NCI-H524 treated with DMSO at 0.1 percent for 48 hours (cell line): ENCODE measurements at regions not wholly inside any gene's neighbourhood (a gene's known extent, or its start where the extent isn't known, plus 50 kb on each side); places are given as distances from the start of the nearest gene placed in this dataset.
"Not testable (repeated sequence)": the region's sequence is repeated elsewhere in the genome, so short reads cannot be mapped to it uniquely, and the experiment has no call there.

ENCODE experiments used
- DNase-seq: peaks from one replicate; lab custom pipeline; 2025; lab: John Stamatoyannopoulos, UW

DNA sequence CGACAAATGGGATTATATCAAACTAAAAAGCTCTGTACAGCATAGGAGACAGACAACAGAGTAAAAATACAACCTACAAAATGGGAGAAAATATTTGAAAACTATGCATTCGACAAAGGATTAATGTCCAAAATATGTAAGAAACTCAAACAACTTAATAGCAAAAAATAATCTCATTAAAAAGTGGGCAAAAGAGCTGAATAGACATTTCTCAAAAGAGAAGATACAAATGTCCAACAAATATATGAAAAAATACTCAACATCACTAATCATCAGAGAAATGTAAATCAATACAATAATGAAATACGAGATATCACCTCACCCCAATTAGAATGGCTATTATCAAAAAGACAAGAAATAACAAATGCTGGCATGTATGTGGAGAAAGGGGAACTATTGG is 272.9 kb downstream of the KLHL13 start:
- DNase-seq: no peak

DNA sequence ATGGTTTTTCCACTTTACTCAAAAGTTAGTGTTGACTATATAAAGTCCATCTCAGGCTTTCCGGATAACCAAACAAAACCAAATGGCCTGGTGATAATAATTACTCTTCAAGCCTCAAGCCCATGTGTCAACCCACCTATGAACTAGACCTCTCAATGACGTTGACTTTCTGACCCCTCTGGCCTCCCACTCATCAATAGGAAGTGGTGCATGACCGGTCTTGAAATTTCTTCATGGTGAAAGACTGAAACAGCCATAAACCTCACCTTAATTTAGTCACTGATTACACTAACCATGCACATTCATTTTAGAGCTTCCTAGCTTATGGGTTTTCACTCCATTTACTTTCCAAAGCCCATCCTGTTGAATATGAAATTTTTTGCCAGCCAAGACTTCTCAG is 276.0 kb downstream of the KLHL13 start:
- DNase-seq: no peak

DNA sequence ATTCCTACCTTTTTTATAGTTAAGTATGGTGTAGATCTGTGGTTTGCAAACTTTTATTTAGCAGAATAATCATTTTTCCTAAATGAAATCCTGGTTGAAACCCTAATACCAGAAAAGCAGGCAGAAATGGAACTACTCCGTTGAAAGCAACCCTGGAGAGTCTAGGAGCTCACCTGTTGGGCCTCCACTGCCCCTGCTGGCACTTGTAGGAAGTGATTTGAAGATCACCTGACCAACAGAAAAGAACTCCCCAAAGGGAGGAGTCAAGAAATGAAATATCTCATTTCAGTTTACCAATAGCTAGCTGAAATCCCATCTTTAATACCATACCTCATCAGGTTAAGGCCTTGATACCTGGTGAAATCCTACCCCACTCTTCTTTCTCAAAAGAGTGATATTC is 277.1 kb downstream of the KLHL13 start:
- DNase-seq: no peak

DNA sequence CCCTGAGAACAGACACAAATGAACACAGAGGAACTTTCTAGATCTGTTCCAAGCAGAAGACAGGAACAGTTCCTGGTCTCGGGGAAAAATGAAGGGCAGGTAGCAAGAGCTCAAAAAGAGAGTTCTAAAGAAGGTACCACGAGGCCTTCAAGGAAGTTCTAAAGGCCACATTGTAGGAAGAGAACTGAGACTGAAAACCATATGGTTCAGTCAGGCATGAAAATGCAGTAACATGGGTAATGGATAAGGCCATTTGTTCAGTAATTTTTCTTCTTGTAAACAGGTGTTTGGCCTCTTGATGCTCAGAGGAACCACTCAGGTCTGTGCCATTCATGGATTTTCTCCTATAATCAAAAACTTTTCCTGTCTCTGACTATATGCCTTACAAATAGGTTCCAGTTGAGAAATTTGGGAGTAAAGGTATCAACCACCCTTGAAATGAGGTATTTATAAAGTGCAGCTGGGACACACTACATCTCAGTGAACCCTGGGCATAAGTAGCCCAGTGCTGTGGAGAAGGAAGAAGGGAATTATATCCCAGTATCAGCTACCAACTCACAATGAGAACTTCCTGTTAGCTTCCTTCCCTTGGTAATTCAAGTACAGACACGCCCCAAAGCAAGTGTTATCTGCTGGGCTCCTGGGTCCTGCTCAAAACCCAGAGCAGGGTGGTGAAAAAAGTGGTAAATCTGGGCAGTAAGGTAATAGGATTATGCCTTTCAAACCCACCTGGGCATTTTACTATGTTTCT is 277.9 kb downstream of the KLHL13 start:
- no peak for DNase-seq

DNA sequence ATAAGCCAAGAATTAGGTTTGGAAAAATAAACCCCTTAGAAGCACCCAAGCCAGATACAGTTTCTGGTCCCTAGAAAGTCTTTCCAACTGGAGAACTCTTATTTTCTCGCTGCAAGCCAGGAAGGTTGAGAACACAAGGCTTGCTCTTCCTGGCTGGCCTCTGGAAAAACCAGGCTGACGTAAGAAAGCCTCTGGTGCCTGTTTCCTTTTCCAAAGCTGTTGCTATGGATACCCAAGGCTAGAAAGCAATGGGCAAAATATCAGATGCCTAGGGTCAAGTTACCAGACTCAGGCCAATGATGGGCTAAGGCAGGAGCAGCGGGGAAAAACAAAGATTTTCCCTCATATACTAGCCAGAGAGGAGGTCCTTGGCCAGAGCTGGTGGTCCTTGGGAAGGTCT is 281.6 kb downstream of the KLHL13 start:
- no peak for DNase-seq

DNA sequence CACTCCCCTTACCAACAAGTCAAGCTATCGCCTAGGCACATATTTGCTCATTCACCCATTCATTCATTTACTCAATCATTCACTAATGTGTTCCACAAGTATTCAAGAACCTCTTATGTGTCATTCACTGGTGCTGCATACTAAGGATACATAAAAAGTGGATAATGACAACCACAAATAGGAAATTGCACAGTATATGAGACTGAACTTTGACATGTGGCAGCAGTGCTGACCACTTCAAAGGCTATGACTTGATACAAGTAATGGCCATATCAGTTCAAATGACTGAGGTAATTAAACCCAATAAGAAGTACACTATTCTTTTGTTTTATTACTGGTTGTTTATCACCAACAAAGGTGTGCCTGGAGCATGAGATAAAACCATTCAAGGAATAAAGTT is 282.5 kb downstream of the KLHL13 start:
- no peak for DNase-seq

DNA sequence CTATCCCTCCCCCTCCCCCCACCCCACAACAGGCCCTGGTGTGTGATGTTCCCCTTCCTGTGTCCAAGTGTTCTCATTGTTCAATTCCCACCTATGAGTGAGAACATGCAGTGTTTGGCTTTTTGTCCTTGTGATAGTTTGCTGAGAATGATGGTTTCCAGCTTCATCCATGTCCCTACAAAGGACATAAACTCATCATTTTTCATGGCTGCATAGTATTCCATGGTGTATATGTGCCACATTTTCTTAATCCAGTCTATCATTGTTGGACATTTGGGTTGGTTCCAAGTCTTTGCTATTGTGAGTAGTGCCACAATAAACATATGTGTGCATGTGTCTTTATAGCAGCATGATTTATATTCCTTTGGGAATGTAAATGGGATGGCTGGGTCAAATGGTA is 295.1 kb downstream of the KLHL13 start:
- DNase-seq: not testable (repeated sequence)

DNA sequence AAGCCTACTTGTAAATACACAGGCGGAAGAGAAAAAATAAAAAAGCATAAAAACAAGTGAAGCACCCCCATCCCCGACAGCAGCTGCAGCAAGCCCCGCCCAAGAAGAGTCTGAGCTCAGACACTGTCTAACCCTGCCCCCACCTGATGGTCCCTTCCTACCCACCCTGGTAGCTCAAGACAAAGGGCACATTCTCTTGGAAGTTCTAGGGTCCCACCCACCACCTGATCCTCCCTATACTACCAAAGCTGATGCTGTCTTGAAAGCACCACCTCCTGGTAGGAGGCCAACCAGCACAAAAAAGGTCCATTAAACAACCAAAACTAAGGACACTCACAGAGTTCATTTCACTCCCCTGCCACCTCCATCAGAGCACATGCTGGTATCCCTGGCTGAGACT is 308.2 kb downstream of the KLHL13 start:
- no peak for DNase-seq

DNA sequence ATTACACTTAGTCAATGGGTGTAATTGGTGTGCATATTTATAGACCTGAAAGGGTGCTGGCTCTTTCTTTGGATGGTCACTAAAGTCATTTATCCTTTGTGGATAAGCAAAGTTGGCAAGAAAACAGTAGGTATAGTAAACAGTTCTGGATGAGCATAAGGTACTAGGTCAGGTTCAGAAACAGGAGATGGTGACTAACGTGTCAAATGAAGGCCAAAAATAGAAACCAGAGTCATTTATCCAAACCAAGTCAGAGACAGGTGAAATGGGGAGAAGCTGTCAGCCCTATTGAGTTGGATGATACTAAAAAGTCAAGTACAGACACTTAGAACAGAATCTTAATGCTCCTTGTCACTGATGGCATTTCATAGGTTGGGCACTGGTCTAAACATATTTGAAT is 313.1 kb downstream of the KLHL13 start:
- DNase-seq: no peak

DNA sequence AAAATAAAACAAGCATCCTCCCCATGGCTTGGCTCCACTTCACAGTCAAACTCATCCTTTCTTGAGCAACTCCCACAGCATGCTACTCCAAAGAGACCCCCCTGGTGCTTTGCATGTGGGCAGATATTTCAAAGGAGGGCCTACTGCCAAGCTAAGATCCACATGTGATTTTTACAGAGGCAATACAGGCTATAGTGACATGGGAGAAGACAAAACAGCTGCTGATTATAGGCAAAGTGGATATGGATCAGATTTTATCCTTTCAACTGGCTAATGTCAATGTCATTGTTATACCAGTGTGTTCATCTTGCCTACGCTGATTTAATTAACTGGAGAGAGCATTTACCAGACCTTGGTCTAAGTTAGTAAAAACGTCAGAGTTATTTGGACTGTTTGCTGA is 328.3 kb downstream of the KLHL13 start:
- no peak for DNase-seq

DNA sequence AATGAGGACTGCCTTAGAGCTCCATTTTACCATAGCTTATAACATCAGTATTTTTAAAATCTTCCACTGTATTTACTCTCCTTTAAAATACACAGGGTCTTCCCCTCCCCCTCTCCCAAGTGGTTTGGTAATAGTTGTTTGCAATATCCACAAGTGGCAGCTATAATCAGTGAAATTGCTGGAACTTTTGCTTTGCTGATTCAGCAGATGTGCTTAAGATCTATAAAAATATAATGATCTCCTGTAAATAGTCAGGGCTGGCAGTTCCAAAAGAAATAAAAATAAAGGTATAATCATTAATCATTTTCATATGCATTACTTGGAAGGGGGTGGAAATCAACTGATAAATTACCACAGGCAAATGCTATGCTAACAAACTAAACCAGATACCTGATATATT is 345.2 kb downstream of the KLHL13 start:
- no peak for DNase-seq

DNA sequence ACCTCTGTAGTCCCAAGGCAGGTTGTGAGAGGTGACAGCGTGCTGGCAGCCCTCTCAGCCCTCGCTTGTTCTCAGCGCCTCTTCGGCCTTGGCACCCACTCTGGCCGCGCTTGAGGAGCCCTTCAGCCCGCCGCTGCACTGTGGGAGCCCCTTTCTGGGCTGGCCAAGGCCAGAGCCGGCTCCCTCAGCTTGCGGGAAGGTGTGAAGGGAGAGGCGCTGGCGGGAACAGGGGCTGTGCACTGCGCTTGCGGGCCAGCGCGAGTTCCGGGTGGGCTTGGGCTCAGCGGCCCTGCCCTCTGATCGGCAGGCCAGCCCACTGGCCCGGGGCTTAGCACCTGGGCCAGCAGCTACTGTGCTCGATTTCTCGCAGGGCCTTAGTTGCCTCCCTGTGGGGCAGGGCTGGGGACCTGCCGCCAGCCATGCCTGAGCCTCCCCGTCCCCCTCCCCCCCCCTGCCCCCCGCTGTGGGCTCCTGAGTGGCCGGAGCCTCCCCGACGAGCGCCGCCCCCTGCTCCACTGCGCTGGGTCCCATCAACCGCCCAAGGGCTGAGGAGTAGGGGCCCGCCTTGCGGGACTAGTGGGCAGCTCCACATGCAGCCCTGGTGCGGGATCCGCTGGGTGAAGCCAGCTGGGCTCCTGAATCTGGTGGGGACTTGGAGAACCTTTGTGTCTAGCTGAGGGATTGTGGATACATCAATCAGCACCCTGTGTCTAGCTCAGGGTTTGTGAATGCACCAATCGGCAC is 347.6 kb downstream of the KLHL13 start:
- DNase-seq: no peak

DNA sequence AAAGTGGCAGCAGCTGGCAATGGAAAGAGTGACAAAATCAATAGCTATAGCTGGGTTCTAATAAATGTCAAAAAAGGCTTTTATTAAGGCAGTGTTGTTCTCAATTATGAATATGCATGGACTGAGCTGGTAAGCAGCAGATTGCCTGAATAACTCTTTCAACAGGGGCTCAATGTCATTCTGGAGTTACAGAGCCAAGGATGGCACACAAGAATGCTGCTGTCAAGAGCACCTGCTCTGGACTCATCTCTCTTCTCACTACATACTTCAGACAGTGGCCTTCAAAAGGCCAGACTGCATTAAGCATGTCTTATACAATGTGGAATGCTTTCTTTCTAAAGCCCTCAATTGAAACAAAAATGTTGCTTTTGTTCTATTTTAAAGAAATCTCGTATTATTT is 351.4 kb downstream of the KLHL13 start:
- DNase-seq: no peak

DNA sequence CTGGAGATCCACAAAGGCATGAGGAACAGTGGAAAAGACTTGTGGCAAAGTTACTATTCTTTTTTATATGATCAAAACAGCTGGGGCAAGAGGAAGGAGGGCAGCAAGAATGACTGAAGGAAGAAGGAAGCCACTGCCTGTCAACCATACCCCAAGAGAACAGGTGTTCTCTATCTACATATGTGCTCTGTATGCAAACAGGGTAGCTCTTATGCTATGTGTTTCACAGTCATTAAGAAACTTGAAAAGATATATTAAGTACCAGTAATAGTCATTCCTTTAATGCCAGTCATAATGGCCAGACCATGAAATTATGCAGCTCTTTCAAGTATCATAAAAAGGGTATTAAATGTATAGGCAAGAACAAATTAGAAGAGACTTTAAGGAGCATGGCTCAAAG is 363.9 kb downstream of the KLHL13 start:
- no peak for DNase-seq

DNA sequence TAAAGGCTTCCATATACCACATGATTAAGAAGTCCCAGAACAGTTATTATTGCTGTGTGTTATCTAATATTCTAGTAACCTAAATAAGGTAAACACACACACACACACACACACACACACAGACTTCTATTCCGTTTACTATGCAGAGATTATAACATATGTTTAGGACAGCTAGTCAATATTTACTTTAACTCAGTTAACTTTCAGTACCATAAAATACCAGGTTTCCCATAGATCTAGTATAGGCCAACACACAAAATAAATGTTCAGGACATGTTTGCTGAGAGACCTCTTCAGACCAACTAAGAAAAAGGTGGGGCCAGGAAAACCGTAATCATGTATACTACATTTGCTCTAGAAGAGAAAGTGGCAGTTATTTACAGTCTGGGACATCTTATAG is 365.5 kb downstream of the KLHL13 start:
- DNase-seq: no peak

DNA sequence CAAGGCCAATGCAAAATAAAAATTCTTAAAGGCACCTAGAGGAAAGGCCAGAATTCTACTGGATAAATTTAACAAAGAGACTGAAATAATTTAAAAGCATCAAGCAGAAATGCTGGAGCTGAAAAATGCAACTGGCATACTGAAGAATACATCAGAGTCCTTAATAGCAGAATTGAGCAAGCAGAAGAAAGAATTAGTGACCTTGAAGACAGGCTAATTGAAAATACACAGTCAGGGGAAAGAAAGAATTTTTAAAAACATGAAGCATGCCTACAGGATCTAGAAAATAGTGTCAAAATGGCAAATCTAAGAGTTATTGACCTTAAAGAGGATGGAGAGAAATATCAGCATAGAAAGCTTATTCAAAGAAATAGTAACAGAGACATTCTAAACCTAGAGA is 371.7 kb downstream of the KLHL13 start:
- DNase-seq: no peak

DNA sequence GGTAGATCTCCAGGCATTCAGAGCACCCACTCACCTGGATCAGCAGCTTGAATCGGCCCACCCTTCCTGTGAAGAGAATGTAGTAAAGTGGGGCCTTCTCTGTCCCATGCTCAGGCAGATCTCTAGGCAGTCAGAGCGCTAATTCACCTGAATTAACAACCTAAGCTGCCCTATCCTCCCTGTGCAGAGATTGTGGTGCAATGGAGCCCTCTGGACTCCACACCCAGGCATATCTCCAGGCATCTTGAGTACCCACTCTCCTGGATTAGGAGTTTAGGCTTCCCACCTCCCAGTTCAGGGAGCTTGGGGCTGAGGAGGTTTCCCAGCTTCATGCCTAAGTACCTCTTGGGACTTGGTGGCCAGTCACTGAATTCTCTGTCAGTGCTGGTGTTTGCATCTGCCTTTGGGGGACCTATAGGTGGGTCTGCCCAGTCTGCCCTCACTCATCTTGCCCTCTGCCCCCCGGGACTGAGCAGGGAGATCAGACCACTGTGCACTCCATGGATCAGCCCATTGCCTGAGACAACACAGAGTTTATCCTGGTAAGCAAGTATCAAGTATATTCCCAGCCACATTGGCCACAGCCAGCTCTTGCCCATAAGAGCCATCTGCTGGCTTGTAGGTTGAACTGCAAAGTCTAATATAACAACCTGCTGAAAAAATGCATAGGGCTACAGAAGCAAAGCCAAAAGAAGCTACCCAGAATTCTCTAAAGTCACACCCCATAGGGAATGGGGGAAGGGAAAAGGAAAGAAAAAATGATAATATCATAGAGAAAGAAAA is 372.9 kb downstream of the KLHL13 start:
- DNase-seq: no peak

DNA sequence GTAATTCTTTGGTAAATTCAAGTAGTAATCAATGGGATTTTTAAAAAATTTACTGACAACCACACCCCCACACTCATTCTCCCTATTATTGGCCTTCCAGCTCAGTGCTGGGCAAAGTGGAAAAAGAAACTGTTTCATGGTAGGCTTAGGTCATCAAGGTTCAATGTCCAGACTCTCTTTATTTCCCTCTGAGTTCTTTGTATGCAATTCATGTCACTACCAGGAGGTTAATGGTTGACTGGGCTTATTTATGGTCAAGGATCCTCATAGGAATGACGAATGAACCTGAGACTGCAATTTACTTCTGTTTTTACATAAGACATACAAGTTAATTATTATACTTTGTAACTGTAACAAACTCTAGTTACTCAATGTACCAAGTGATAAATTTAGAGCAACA is 403.2 kb downstream of the KLHL13 start:
- no peak for DNase-seq

DNA sequence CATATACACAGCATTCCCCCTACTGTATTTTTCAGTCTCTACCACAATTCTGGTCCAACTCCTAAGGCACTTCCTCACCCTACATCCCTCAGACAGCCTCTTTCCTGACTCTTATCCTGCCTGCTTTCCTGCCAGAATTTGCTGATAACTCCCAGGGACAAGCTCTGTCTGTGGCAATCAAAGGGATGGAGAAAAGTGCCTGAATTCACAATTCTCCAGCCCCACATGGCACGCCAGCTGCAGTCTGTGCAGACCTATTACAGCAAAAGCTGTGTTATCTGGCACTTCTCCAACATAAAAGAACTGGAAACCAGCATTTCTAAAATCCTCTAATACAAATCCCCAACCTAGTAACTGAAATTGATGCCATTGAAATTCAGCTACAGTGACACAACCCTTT is 404.8 kb downstream of the KLHL13 start:
- peak; percentile 65 for DNase-seq

DNA sequence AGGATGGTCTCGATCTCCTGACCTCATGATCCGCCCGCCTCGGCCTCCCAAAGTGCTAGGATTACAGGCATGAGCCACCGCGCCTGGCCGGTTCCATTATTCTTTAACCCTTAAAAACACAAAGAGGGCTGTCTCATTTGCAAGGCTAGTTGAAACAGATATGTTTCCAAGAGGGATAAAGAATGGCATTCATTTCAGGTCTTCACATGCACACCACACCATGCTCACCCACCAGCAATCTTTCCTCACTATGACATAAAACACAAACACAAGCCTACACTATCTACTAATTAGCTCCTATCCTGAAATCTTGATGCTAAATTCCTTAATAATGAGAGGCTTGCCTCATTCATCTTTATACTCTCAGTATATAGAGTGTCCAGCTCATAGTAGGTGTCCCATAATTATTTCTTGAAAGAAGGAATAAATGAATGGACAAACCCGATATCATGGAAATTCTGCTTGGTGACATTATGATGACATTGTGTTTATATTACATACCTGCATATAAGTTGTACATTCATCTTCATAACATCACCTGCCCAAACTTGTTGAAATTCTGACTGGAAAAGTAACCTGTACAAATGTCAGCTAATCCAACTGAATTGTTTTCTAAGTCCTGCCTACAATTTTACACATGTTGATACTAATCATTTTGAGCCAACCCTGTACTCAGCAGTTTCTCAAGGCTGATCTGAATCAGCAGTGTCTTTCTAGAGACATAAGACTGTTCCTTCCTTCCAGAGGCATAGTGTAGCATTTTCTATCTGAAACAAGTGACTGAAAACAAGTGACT is 408.5 kb downstream of the KLHL13 start:
- no peak for DNase-seq

DNA sequence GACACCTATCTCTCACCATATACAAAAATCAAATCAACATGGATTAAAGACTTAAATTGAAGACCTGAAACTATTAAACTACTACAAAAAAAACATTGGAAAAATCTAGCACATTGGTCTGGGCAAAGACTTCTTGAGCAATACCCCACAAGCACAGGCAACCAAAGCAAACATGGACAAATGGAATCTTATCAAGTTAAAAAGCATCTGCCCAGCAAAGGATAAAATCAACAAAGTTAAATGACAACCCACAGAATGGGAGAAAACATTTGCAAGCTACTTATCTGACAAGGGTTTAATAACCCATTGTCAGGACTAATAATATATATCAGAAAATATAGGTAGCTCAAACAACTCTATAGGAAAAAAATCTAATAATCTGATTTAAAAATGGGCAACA is 415.6 kb downstream of the KLHL13 start:
- no peak for DNase-seq

DNA sequence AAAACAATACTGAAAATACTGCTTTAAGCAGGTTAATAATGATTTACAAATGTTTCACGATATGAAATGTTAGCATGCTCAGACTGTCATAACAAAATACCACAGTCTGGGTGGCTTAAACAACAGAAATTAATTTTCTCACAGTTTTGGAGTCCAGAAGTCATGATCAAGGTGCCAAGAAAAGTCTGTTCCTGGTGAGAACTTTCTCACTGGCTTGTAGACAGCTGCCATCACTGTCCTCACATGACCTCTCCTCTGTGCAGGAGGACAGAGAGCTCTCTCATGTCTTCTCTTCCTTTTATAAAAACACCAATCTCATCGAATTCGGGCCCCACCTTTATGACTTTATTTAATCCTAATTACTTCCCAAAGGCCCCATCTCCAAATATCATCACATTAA is 426.7 kb downstream of the KLHL13 start:
- DNase-seq: no peak
